ENCODE measurements at regions not wholly inside any gene's neighbourhood (a gene's known extent, or its start where the extent isn't known, plus 50 kb on each side); places are given as distances from the start of the nearest gene placed in this dataset.
A peak's percentile ranks its signal among the peaks of the same experiment; 100 is the strongest.

DNA sequence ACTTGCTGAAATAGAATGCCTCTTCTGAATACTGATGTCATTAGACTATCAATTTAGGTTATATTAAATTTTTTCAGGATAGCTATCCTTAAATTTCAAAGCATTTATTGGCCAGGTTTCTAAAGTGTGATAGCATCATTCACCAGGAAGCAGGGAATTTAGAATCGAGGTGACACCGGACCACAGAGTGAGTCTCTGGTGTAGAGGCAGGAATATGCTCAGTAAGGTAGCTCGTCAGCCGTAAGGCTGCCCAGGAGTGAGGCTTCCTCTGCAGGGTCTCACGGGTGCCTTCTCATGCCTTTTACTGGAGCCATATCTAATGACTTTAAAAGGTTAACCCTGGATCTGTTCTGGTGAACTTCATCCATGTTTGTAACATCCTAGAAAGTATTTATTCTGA lies 170.8 kb upstream of the KLF14 start:
- Histone ChIP-seq H3K27me3 (ENCODE audit: insufficient read depth, low read length) (no peaks in the 10 kb centered on the region), H3K9ac (ENCODE audit: low read length) (peak overlapping the region; percentile 69), H2AFZ (ENCODE audit: low read depth, low read length, poor library complexity, severe bottlenecking) (no peak overlapping the region), H3K9me3 (ENCODE audit: control insufficient read depth in 1 of 2, insufficient read depth in 1 of 2, low read depth in 1 of 2, low read length in 2 of 2) (no peaks in the 10 kb centered on the region), H3K36me3 (ENCODE audit: control insufficient read depth in 1 of 2, insufficient read depth in 2 of 2, low read length in 2 of 2) (peaks cover 0 to 53% of the 10 kb centered on the region in 2 experiments; a peak in 2 of 4 replicates), H3K4me2 (ENCODE audit: low read length) (peak overlapping the region; percentile 63), H4K20me1 (ENCODE audit: insufficient read depth) (no peaks in the 10 kb centered on the region), H3K4me1 (ENCODE audit: control insufficient read depth in 1 of 2, insufficient read depth in 2 of 2, low read length in 2 of 2) (peaks cover 92 to 99% of the 10 kb centered on the region in 2 experiments), H3K27ac (ENCODE audit: low read depth, low read length) (peak overlapping the region; percentile 99), H3K9me2 (ENCODE audit: insufficient read depth) (no peaks in the 10 kb centered on the region), H3K4me3 (replicated peaks in 1 of 2; ENCODE audit: low read depth in 1 of 2, low read length in 2 of 2) (no peak overlapping the region), H3K79me2 (ENCODE audit: insufficient read depth, low read length) (peaks cover 97% of the 10 kb centered on the region)
- no peak for ATAC-seq
- POLR2A ChIA-PET, result interaction anchor here (0.7 to 14.3 kb wide), 22 partner anchors 9 to 205 kb away, joined by 3 to 227 read pairs (median 4); no protein-coding TSS in a partner anchor
- TSS peak; percentile 74 for BruUV-seq (replicated peaks)
- DNase-seq (ENCODE audit: low read depth, low spot score), result no peak
- CTCF ChIA-PET, result interaction anchor here (1.1 to 2.5 kb wide), 4 partner anchors 9 to 164 kb away, joined by 4 to 15 read pairs (median 6); no protein-coding TSS in a partner anchor
- RAD21 ChIA-PET (ENCODE audit: low non-redundant PET in 1 of 2, low total read pairs in 2 of 2, uncharacterized antibody in 2 of 2, unreplicated experiment in 2 of 2), result no interaction called here
- intact Hi-C loops (cut with micrococcal nuclease), result loop anchor here (5.0 kb wide), 2 partner anchors 93 to 283 kb away; no protein-coding TSS in a partner anchor
- TF ChIP-seq CEBPB (IDR thresholded peaks at IDR 0.05; ENCODE audit: low read depth) (no peak), CBX3 (IDR thresholded peaks at IDR 0.05; ENCODE audit: low read depth) (no peak), EGR1 (IDR thresholded peaks at IDR 0.05; ENCODE audit: low read depth) (no peak), JUND (IDR thresholded peaks at IDR 0.05) (no peak), POLR2AphosphoS5 (IDR thresholded peaks at IDR 0.05; ENCODE audit: low read depth, low read length) (no peak), FOSL1 (IDR thresholded peaks at IDR 0.05; ENCODE audit: low read depth) (no peak), ZFX (IDR thresholded peaks at IDR 0.05) (no peak), ZNF274 (IDR thresholded peaks at IDR 0.05; ENCODE audit: low read depth, low read length) (no peak), SRF (IDR thresholded peaks at IDR 0.05; ENCODE audit: low read depth) (no peak), POLR2A (IDR thresholded peaks at IDR 0.05; ENCODE audit: borderline replicate concordance, extremely low read depth, insufficient read depth, insufficient read length) (no peak), SP1 (IDR thresholded peaks at IDR 0.05; ENCODE audit: low read depth) (no peak), ATF3 (IDR thresholded peaks at IDR 0.05) (no peak)
- TF ChIP-seq, protein P1, sequence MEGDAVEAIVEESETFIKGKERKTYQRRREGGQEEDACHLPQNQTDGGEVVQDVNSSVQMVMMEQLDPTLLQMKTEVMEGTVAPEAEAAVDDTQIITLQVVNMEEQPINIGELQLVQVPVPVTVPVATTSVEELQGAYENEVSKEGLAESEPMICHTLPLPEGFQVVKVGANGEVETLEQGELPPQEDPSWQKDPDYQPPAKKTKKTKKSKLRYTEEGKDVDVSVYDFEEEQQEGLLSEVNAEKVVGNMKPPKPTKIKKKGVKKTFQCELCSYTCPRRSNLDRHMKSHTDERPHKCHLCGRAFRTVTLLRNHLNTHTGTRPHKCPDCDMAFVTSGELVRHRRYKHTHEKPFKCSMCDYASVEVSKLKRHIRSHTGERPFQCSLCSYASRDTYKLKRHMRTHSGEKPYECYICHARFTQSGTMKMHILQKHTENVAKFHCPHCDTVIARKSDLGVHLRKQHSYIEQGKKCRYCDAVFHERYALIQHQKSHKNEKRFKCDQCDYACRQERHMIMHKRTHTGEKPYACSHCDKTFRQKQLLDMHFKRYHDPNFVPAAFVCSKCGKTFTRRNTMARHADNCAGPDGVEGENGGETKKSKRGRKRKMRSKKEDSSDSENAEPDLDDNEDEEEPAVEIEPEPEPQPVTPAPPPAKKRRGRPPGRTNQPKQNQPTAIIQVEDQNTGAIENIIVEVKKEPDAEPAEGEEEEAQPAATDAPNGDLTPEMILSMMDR (IDR thresholded peaks at IDR 0.05 in 2 of 3, conservative IDR thresholded peaks at IDR 0.05 in 1 of 3; ENCODE audit: borderline replicate concordance in 1 of 3, insufficient read depth in 1 of 3, low read depth in 2 of 3, low read length in 2 of 3), result no peak
- TF ChIP-seq, protein P2, sequence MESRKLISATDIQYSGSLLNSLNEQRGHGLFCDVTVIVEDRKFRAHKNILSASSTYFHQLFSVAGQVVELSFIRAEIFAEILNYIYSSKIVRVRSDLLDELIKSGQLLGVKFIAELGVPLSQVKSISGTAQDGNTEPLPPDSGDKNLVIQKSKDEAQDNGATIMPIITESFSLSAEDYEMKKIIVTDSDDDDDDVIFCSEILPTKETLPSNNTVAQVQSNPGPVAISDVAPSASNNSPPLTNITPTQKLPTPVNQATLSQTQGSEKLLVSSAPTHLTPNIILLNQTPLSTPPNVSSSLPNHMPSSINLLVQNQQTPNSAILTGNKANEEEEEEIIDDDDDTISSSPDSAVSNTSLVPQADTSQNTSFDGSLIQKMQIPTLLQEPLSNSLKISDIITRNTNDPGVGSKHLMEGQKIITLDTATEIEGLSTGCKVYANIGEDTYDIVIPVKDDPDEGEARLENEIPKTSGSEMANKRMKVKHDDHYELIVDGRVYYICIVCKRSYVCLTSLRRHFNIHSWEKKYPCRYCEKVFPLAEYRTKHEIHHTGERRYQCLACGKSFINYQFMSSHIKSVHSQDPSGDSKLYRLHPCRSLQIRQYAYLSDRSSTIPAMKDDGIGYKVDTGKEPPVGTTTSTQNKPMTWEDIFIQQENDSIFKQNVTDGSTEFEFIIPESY (IDR thresholded peaks at IDR 0.05; ENCODE audit: extremely low read depth, insufficient replicate concordance, low read length), result no peak
- TF ChIP-seq, protein P3, sequence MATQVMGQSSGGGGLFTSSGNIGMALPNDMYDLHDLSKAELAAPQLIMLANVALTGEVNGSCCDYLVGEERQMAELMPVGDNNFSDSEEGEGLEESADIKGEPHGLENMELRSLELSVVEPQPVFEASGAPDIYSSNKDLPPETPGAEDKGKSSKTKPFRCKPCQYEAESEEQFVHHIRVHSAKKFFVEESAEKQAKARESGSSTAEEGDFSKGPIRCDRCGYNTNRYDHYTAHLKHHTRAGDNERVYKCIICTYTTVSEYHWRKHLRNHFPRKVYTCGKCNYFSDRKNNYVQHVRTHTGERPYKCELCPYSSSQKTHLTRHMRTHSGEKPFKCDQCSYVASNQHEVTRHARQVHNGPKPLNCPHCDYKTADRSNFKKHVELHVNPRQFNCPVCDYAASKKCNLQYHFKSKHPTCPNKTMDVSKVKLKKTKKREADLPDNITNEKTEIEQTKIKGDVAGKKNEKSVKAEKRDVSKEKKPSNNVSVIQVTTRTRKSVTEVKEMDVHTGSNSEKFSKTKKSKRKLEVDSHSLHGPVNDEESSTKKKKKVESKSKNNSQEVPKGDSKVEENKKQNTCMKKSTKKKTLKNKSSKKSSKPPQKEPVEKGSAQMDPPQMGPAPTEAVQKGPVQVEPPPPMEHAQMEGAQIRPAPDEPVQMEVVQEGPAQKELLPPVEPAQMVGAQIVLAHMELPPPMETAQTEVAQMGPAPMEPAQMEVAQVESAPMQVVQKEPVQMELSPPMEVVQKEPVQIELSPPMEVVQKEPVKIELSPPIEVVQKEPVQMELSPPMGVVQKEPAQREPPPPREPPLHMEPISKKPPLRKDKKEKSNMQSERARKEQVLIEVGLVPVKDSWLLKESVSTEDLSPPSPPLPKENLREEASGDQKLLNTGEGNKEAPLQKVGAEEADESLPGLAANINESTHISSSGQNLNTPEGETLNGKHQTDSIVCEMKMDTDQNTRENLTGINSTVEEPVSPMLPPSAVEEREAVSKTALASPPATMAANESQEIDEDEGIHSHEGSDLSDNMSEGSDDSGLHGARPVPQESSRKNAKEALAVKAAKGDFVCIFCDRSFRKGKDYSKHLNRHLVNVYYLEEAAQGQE (IDR thresholded peaks at IDR 0.05; ENCODE audit: low read depth), result no peak
- TF ChIP-seq, protein P4, sequence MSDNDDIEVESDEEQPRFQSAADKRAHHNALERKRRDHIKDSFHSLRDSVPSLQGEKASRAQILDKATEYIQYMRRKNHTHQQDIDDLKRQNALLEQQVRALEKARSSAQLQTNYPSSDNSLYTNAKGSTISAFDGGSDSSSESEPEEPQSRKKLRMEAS (IDR thresholded peaks at IDR 0.05), result no peak
